GM18502 (cell line): ENCODE measurements at regions not wholly inside any gene's neighbourhood (a gene's known extent, or its start where the extent isn't known, plus 50 kb on each side); places are given as distances from the start of the nearest gene placed in this dataset.
A peak's percentile ranks its signal among the peaks of the same experiment; 100 is the strongest.

ENCODE experiments used
- ATAC-seq: cut with Tn5 transposase; IDR thresholded peaks from one replicate; pipeline ENCODE4 v1.9.1; 2021; ENCODE audit warnings: mild to moderate bottlenecking; ENCODE audit not compliant: unreplicated experiment, poor library complexity

DNA sequence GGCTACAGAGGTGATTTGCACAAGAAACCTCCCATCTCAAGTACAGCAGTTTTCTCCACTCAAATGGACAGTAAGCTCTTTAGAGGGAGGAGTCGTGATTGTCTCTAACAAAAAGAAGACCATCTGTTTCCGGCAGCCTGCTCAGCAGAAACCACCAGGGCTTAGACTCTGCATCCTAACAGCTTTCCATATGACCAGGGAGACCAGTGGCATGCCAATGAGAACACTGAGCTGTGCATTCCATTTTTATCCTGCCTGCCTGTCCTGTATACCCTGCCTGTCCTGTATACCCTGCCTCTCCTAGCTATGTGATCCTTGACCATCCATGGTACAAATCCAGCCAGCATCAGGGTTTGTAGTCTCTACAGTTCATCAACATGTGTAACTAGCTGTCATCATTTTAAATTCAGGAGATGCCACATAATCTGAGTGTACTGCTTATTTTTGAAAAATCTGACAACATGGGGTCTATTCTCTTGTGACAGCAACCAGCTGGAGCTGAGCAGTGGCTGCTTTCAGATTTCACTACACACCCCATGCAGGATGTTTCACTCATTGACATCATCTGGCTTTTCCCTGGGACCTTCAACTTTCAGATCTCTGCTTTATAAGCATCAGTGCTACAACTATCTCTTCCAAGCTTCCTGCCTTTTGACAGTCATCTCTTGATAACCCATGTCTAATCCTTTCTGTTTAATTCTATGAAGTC is 50.5 kb upstream of the POU2AF2 start:
- no peak for ATAC-seq

DNA sequence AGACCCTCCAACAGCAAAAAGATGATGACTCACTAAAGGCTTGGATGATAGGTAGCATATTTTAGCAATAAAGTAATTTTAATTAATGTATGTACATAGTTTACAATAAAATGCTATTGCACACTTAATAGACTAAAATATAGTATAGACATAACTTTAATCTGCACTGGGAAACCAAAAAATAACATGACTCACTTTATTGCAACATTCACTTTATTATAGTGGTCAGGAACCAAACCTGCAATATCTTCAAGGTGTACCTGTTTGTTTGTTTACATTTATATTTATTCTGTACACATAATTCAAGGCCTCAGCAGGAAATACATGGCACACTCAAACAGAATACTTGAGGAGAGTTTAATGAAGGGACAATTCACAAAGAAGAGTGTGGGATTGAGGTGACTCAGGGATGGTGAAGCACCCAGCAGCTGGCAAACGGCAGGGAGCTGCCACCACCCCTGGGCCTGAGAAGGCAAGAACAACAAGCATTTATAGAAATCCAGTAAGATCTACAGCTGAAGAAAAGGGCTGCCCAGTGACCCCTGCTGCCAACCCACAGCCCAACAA is 51.5 kb upstream of the POU2AF2 start:
- ATAC-seq, result no peak

DNA sequence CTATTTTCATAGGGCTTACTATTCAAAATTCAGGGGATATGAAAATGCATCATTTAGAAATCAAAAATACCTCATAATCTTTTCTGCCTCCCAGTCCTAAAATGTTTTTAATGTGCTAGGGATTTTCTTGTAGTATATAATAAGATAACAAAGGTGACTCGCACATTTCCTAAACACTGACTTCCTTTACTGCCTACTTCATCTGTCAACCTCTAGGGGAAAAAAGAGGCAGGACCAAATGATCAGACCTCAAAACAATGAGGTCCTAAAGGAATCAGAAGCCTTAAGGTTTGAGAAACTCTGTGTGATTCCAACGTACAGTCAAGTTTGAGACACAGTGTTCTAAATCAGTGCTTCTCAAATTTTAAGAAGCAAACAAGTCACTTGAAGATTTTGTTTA is 56.1 kb upstream of the POU2AF2 start:
- ATAC-seq, result no peak

DNA sequence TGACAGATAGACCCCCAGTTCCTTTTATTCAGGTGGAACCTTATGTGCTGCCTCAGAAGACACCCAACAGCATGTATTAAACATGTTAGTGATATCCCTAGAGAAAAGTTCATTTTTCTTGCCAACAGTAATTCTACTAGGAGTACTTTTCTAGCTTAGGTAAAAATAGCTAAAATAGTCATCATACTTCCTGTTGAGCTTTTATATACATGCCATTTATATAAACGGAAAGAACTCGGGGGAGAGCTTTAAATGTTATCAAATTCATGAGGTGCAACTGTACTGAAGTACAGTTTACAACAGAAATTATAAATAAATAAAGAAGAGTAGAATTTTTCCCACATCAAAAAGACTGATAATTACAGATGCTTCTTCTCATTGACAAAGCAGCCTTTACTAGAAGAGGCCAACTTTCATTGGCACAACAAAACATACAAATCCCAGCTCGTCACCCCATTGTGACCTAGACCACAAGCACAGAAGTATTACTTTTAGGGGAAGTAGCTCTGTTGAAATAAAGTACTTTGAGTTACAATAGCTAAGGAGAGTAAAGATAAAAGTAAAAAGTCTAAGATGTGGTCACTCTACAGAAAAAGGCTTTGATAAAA is 59.1 kb upstream of the POU2AF2 start:
- ATAC-seq, result no peak

- ATAC-seq, result no peak
Measured at GRCh38 chr11:111185266-111185665, 60.3 kb upstream of the POU2AF2 start.

GRCh38 chr11:111183706-111184105 is 61.8 kb upstream of the POU2AF2 start:
- ATAC-seq, result no peak

- no peak for ATAC-seq
Measured at GRCh38 chr11:111179184-111179910, 66.2 kb upstream of the POU2AF2 start.

GRCh38 chr11:111177037-111177871 is 68.3 kb upstream of the POU2AF2 start:
- peak; percentile 84 for ATAC-seq

DNA sequence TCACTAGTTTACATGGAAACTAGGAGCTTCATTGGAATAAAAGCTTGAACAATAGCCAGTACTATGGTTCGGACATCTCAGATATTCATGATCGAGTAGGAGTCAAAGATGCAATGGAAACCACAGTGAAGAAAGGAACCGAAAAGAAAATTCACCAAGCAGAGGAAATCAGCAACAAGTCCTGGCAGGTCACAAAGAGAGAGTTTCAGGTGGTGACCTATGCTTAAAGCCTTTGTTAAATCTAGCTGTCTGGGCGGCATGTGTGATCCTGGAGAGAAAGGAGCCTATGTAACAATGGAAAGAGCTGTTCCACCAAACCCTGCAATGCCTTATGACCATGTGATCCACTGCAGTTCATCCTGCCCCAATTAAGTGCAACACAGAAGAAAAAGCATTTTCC is 68.9 kb upstream of the POU2AF2 start:
- ATAC-seq, result peak; percentile 38

- no peak for ATAC-seq
Measured at GRCh38 chr11:111173221-111173620, 72.3 kb upstream of the POU2AF2 start.

DNA sequence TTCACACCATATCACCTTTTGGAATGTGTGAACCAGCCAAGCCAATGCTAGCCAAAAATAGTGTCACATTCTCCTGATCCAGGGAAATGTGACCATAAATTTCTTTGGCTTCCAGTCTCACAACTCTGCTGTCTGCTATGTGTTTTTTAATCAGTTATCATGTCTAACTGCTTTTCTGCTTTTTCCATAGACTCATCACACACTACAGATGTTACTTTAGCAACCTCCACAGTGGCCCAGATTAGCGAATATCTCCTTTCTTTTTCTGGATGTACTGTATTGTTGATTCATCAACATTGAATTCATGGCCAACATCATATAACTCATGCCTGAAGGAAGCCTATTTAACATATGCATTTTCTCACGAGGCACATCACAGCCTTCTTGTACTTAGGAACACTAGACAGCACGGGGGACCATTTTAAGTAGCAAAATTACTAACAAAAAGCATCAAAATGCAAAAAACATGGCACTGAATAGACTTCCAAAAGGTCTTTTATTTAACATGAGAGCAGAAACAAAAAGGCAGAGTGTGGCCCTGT is 73.1 kb upstream of the POU2AF2 start:
- ATAC-seq, result no peak

- no peak for ATAC-seq
Measured at GRCh38 chr11:111170761-111171379, 74.7 kb upstream of the POU2AF2 start.

GRCh38 chr11:111169367-111169766 is 76.2 kb upstream of the POU2AF2 start:
- no peak for ATAC-seq

DNA sequence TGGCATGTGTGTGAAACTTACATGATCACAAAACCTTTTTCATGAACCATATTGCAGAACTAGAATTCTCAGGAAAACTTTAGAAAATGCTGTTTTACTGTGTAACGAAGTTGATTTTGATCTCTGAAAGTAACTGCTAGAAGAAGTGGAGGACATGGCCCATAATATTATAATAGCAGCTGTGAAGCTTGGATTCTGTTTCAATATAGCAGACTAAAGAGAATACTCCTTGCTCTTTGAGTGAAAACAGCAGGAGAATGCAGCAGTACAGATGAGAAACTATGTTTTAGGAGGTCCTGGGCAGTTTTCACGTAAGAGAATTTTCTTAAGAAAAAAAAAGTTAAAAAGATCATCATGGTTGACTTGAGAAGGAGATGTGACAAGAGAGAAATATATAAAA is 76.7 kb upstream of the POU2AF2 start:
- no peak for ATAC-seq

DNA sequence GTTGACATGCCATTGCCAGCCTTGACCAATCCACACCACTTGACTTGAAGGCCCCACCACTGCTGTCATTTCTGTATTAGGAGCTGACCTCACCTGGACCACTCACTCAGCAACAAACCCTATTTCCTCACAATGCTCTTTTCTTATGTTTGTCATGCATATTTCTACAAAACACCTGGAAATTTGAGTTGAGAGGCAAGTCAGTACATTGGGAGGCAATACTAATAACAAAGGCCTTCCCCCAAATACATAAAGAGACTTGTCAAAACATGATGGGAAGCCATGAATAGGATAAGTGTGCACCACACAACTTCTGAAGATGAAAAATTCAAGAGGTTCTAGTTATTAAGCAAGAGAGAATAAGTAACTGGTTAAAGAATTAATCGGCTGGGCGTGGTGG is 77.9 kb upstream of the POU2AF2 start:
- no peak for ATAC-seq

DNA sequence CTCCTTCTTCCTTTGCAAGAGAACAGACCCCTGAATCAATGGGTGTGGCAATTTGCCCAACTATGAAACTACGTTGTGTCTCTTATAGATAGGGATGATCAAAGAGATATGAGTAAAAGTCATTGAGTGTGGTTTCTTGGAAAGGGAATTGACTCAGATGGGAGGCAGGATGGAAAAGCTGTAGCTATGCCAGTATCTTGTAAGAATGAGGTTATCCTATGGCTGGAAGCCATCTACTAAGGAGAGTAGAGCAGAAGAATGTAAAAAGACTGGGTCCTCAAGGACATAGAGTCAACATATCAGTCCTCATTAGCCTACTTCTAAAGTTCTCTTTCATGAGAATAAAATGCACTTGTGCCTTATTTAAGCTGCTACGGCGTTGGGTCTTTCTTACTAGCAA is 78.9 kb upstream of the POU2AF2 start:
- ATAC-seq, result no peak

- no peak for ATAC-seq
Measured at GRCh38 chr11:111162305-111162704, 83.2 kb upstream of the POU2AF2 start.

- ATAC-seq, result no peak
Measured at GRCh38 chr11:111157571-111157970, 88.0 kb upstream of the POU2AF2 start.

DNA sequence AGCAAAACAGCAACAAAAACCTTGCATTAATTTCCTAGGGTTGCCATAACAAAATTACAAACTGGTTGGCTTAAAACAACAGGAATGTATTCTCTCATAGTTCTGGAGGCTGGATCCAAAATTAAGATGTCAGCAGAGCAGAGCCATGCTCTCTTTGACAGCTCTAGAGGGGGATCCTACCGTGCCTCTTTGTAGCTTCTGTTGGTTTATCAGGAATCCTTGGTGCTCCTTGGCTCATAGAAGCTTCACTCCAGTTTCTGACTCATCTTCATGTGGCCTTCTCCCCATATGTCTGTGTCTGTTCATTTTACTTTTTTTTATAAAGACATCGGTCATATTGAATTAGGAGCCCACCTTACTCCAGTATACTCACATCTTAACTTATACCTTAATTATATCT is 90.5 kb upstream of the POU2AF2 start:
- no peak for ATAC-seq

DNA sequence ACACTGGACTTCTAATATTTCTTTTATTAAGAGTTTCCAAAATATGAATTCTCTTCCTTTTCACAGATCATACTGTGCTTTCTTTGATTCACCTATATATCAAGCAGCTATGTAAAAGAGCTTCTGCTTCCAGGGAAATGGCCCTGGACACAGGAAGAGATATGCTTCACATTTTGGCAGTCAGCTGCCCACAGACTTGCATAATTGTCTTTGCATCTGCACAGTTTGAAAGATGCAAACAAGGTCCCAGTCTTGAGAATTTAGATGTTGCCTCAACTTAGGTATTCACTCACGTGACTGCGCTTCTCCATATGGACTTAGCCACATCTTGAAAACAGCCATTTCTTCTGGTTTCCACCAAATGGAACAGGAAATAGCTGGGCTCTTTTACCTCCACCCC is 92.3 kb upstream of the POU2AF2 start:
- ATAC-seq, result no peak
